ENCODE measurements at regions not wholly inside any gene's neighbourhood (a gene's known extent, or its start where the extent isn't known, plus 50 kb on each side); places are given as distances from the start of the nearest gene placed in this dataset.

GRCh38 chr3:40701016-40701588, 176.3 kb downstream of the ZNF621 start:
- no peak for DNase-seq (ENCODE audit: low spot score)

GRCh38 chr3:40704224-40704623, 179.5 kb downstream of the ZNF621 start:
- DNase-seq (ENCODE audit: low spot score): no peak

- DNase-seq (ENCODE audit: low spot score): no peak
These were observed 180.9 kb downstream of the ZNF621 start for GRCh38 chr3:40705663-40706062.

GRCh38 chr3:40713306-40713705, 188.5 kb downstream of the ZNF621 start:
- no peak for DNase-seq (ENCODE audit: low spot score)

- no peak for DNase-seq (ENCODE audit: low spot score)
These were observed 189.0 kb downstream of the ZNF621 start for GRCh38 chr3:40713795-40714194.

GRCh38 chr3:40714771-40715345, 190.1 kb downstream of the ZNF621 start:
- no peak for DNase-seq (ENCODE audit: low spot score)

GRCh38 chr3:40715551-40715950, 190.8 kb downstream of the ZNF621 start:
- DNase-seq (ENCODE audit: low spot score): no peak

GRCh38 chr3:40717471-40717870, 192.7 kb downstream of the ZNF621 start:
- DNase-seq (ENCODE audit: low spot score): no peak

GRCh38 chr3:40718209-40718608, 193.4 kb downstream of the ZNF621 start:
- no peak for DNase-seq (ENCODE audit: low spot score)

- no peak for DNase-seq (ENCODE audit: low spot score)
These were observed 193.9 kb downstream of the ZNF621 start for GRCh38 chr3:40718681-40719080.

GRCh38 chr3:40719660-40720287, 195.0 kb downstream of the ZNF621 start:
- peak; percentile 29 for DNase-seq (ENCODE audit: low spot score)

- DNase-seq (ENCODE audit: low spot score): no peak
These were observed 195.6 kb downstream of the ZNF621 start for GRCh38 chr3:40720341-40720740.

- peak; percentile 57 for DNase-seq (ENCODE audit: low spot score)
These were observed 196.1 kb downstream of the ZNF621 start for GRCh38 chr3:40720863-40721262.

GRCh38 chr3:40723083-40723660, 198.4 kb downstream of the ZNF621 start:
- DNase-seq (ENCODE audit: low spot score): no peak

- DNase-seq (ENCODE audit: low spot score): no peak
These were observed 200.3 kb downstream of the ZNF621 start for GRCh38 chr3:40725031-40725430.

GRCh38 chr3:40731445-40731844, 206.7 kb downstream of the ZNF621 start:
- no peak for DNase-seq (ENCODE audit: low spot score)

GRCh38 chr3:40736943-40737342, 212.2 kb downstream of the ZNF621 start:
- DNase-seq (ENCODE audit: low spot score): no peak

- no peak for DNase-seq (ENCODE audit: low spot score)
These were observed 212.6 kb downstream of the ZNF621 start for GRCh38 chr3:40737343-40737742.

GRCh38 chr3:40739971-40740370, 215.2 kb downstream of the ZNF621 start:
- no peak for DNase-seq (ENCODE audit: low spot score)

- DNase-seq (ENCODE audit: low spot score): peak; percentile 9
These were observed 217.0 kb downstream of the ZNF621 start for GRCh38 chr3:40741729-40742128.

- DNase-seq (ENCODE audit: low spot score): no peak
These were observed 220.8 kb downstream of the ZNF621 start for GRCh38 chr3:40745381-40746106.

GRCh38 chr3:40751666-40752065, 226.9 kb downstream of the ZNF621 start:
- no peak for DNase-seq (ENCODE audit: low spot score)

Measured in SK-N-DZ (cell line).